Nephron progenitor cell (in vitro differentiated cells): ENCODE measurements at regions not wholly inside any gene's neighbourhood (a gene's known extent, or its start where the extent isn't known, plus 50 kb on each side); places are given as distances from the start of the nearest gene placed in this dataset.

ENCODE experiments used
- DNase-seq: peaks from one replicate; pipeline ENCODE4 v3.0.0; 2021
- H3K27ac Mint-ChIP-seq: 2 replicates; pipeline ENCODE4 v1.8.0; 2021; ENCODE audit warnings: mild to moderate bottlenecking, moderate library complexity, mixed read lengths
- H3K27me3 Mint-ChIP-seq: 2 replicates; pipeline ENCODE4 v1.8.0; 2021; ENCODE audit warnings: mild to moderate bottlenecking, low read depth, mixed read lengths; ENCODE audit not compliant: poor library complexity
- H3K36me3 Mint-ChIP-seq: 2 replicates; pipeline ENCODE4 v1.8.0; 2021; ENCODE audit warnings: low read depth, mixed read lengths
- H3K4me1 Mint-ChIP-seq: 2 replicates; pipeline ENCODE4 v1.8.0; 2021; ENCODE audit warnings: mixed read lengths
- H3K4me3 Mint-ChIP-seq: 2 replicates; pipeline ENCODE4 v1.8.0; 2021; ENCODE audit warnings: mild to moderate bottlenecking, moderate library complexity, mixed read lengths
- H3K9me3 Mint-ChIP-seq: 2 replicates; pipeline ENCODE4 v1.8.0; 2021; ENCODE audit warnings: mild to moderate bottlenecking, moderate library complexity, mixed read lengths
- CTCF ChIP-seq: fragments of 200-600 bp; sonication (generic); IDR thresholded peaks from 2 replicates; pipeline ENCODE4 v1.5.0; 2021; ENCODE audit warnings: antibody characterized with exemption

GRCh38 chr13:84645196-84646012 is 763.1 kb upstream of the SLITRK1 start:
- no peak for DNase-seq
- no peak for TF ChIP-seq CTCF
- Mint-ChIP-seq H3K36me3 (no peaks in the 10 kb centered on the region), H3K27me3 (no peaks in the 10 kb centered on the region), H3K9me3 (peaks cover 4% of the 10 kb centered on the region), H3K27ac (no peak overlapping the region), H3K4me1 (no peaks in the 10 kb centered on the region), H3K4me3 (no peak overlapping the region)

GRCh38 chr13:84641491-84641890 is 759.2 kb upstream of the SLITRK1 start:
- H3K27ac Mint-ChIP-seq = no peak overlapping the region
- peaks cover 9% of the 10 kb centered on the region for H3K9me3 Mint-ChIP-seq
- DNase-seq = no peak
- no peak for TF ChIP-seq CTCF
- H3K4me1 Mint-ChIP-seq = no peaks in the 10 kb centered on the region
- H3K4me3 Mint-ChIP-seq = no peak overlapping the region
- no peaks in the 10 kb centered on the region for H3K36me3 Mint-ChIP-seq
- no peaks in the 10 kb centered on the region for H3K27me3 Mint-ChIP-seq

GRCh38 chr13:84640691-84641090 is 758.4 kb upstream of the SLITRK1 start:
- Mint-ChIP-seq H3K4me1 (no peaks in the 10 kb centered on the region), H3K9me3 (peaks cover 9% of the 10 kb centered on the region)
- DNase-seq = no peak

GRCh38 chr13:84630476-84630875 is 748.2 kb upstream of the SLITRK1 start:
- no peaks in the 10 kb centered on the region for H3K9me3 Mint-ChIP-seq
- H3K27me3 Mint-ChIP-seq = no peaks in the 10 kb centered on the region
- no peaks in the 10 kb centered on the region for H3K36me3 Mint-ChIP-seq
- H3K4me3 Mint-ChIP-seq = no peak overlapping the region
- H3K4me1 Mint-ChIP-seq = no peaks in the 10 kb centered on the region
- no peak overlapping the region for H3K27ac Mint-ChIP-seq
- TF ChIP-seq CTCF = no peak
- no peak for DNase-seq

More at GRCh38 chr13:84640691-84641090, 758.4 kb upstream of the SLITRK1 start:
- H3K36me3 Mint-ChIP-seq = no peaks in the 10 kb centered on the region
- TF ChIP-seq CTCF = no peak
- H3K27ac Mint-ChIP-seq = no peak overlapping the region
- H3K4me3 Mint-ChIP-seq = no peak overlapping the region
- no peaks in the 10 kb centered on the region for H3K27me3 Mint-ChIP-seq

GRCh38 chr13:84616864-84617263 is 734.6 kb upstream of the SLITRK1 start:
- H3K4me3 Mint-ChIP-seq = no peak overlapping the region
- H3K9me3 Mint-ChIP-seq = no peaks in the 10 kb centered on the region
- no peak for TF ChIP-seq CTCF
- DNase-seq = no peak
- no peak overlapping the region for H3K27ac Mint-ChIP-seq
- H3K4me1 Mint-ChIP-seq = no peaks in the 10 kb centered on the region
- H3K27me3 Mint-ChIP-seq = no peaks in the 10 kb centered on the region
- H3K36me3 Mint-ChIP-seq = no peaks in the 10 kb centered on the region

GRCh38 chr13:84609716-84610115 is 727.4 kb upstream of the SLITRK1 start:
- no peaks in the 10 kb centered on the region for H3K36me3 Mint-ChIP-seq
- no peaks in the 10 kb centered on the region for H3K4me1 Mint-ChIP-seq
- no peak for TF ChIP-seq CTCF
- no peak overlapping the region for H3K4me3 Mint-ChIP-seq
- no peaks in the 10 kb centered on the region for H3K27me3 Mint-ChIP-seq
- DNase-seq = no peak
- no peaks in the 10 kb centered on the region for H3K9me3 Mint-ChIP-seq
- no peak overlapping the region for H3K27ac Mint-ChIP-seq
